H1 (cell line): ENCODE measurements at regions not wholly inside any gene's neighbourhood (a gene's known extent, or its start where the extent isn't known, plus 50 kb on each side); places are given as distances from the start of the nearest gene placed in this dataset.

Experiments used
- CTCF ChIA-PET: fragments of 300-600 bp; sonication (Branson Sonifier 250); formaldehyde crosslinking; loops from one replicate; lab custom pipeline; 2021; ENCODE audit not compliant: partially characterized antibody; lab: Charles Lee
- POLR2A ChIA-PET: fragments of 300-600 bp; sonication (Branson Sonifier 250); formaldehyde crosslinking; loops from one replicate; lab custom pipeline; 2021; ENCODE audit warnings: inconsistent platforms; ENCODE audit not compliant: partially characterized antibody; lab: Charles Lee
- DNase-seq, 2 experiments: peaks; one replicate each; pipeline versions ENCODE4 v3.0.0 to v3.0.0-alpha.2; 2010 to 2022; ENCODE audit warnings: low spot score in 2 of 2, low read depth in 1 of 2, mixed read lengths in 1 of 2
- FAIRE-seq: peaks from 2 replicates; lab custom pipeline; 2011; peaks lifted over from hg19 to GRCh38; lab: Jason Lieb, UNC
- H2AFZ ChIP-seq: 2 replicates; pipeline ENCODE4 v1.8.1; 2012; ENCODE audit warnings: low read length, inconsistent platforms
- H2AK5ac ChIP-seq: 2 replicates; pipeline ENCODE4 v1.6.1; 2013; ENCODE audit warnings: low read depth, low read length
- H2BK120ac ChIP-seq: replicated peaks from 2 replicates; pipeline ENCODE3; 2013; ENCODE audit warnings: low read depth, low read length, inconsistent platforms
- H2BK12ac ChIP-seq: 2 replicates; pipeline ENCODE4 v1.6.1; 2013; ENCODE audit warnings: low read depth, low read length
- H2BK15ac ChIP-seq: 2 replicates; pipeline ENCODE4 v1.6.1; 2013; ENCODE audit warnings: low read length
- H2BK20ac ChIP-seq: 2 replicates; pipeline ENCODE4 v1.6.1; 2013; ENCODE audit warnings: low read length
- H2BK5ac ChIP-seq: 2 replicates; pipeline ENCODE4 v1.6.1; 2013; ENCODE audit warnings: low read depth, low read length
- H3K14ac ChIP-seq: 2 replicates; pipeline ENCODE4 v1.6.1; 2013; ENCODE audit warnings: inconsistent platforms; ENCODE audit not compliant: insufficient read length
- H3K18ac ChIP-seq: 2 replicates; pipeline ENCODE4 v1.6.1; 2013; ENCODE audit warnings: low read length; ENCODE audit errors: extremely low read depth
- H3K23ac ChIP-seq: 2 replicates; pipeline ENCODE4 v1.6.1; 2013; ENCODE audit warnings: inconsistent platforms; ENCODE audit not compliant: insufficient read length
- H3K23me2 ChIP-seq: 2 replicates; pipeline ENCODE4 v1.6.1; 2013; ENCODE audit warnings: low read depth, low read length
- H3K27ac ChIP-seq: 2 replicates; pipeline ENCODE4 v1.6.1; 2011; ENCODE audit warnings: low read depth, low read length, inconsistent platforms
- H3K27me3 ChIP-seq, 4 experiments: replicated peaks in 1 of 4; 1 replicate in 1 of 4; 2 replicates in 3 of 4; pipeline versions ENCODE4 v1.6.1 to v1.8.1; 2011 to 2013; ENCODE audit warnings: low read length in 3 of 4, mild to moderate bottlenecking in 3 of 4, inconsistent platforms in 2 of 4, mixed read lengths in 2 of 4, moderate library complexity in 1 of 4; ENCODE audit not compliant: control insufficient read depth in 3 of 4, insufficient read depth in 3 of 4; ENCODE audit errors: extremely low read depth in 1 of 4
- H3K36me3 ChIP-seq, 4 experiments: 2 replicates each; pipeline versions ENCODE4 v1.6.1 to v1.8.1; 2011 to 2013; ENCODE audit warnings: mild to moderate bottlenecking in 4 of 4, low read length in 3 of 4, moderate library complexity in 2 of 4, control low read depth in 1 of 4, inconsistent platforms in 1 of 4; ENCODE audit not compliant: insufficient read depth in 4 of 4, control insufficient read depth in 2 of 4
- H3K4ac ChIP-seq: replicated peaks from 2 replicates; pipeline ENCODE3; 2013; ENCODE audit warnings: low read length, low read depth, mixed read lengths, inconsistent platforms; ENCODE audit not compliant: insufficient read length
- H3K4me1 ChIP-seq, 4 experiments: replicated peaks in 1 of 4; 1 replicate in 1 of 4; 2 replicates in 3 of 4; pipeline versions ENCODE4 v1.6.1 to v1.8.1; 2011 to 2013; ENCODE audit warnings: low read length in 3 of 4, inconsistent platforms in 2 of 4, mixed read lengths in 1 of 4; ENCODE audit not compliant: insufficient read depth in 4 of 4, control insufficient read depth in 3 of 4
- H3K4me2 ChIP-seq, 2 experiments: 2 replicates each; pipeline versions ENCODE4 v1.6.1 to v1.8.1; 2011 to 2013; ENCODE audit warnings: low read depth in 2 of 2, low read length in 2 of 2, control low read depth in 1 of 2, inconsistent platforms in 1 of 2, mild to moderate bottlenecking in 1 of 2; ENCODE audit not compliant: insufficient read depth in 1 of 2
- H3K4me3 ChIP-seq, 4 experiments: fragments of 200-600, 300-600 bp in 1 of 4; sonication (generic), shearing (Covaris generic), sonication (Bioruptor Twin) in 1 of 4; 2 replicates each; pipeline versions ENCODE4 v1.5.1 to v1.8.1; 2011 to 2016; ENCODE audit warnings: low read length in 4 of 4, low read depth in 3 of 4, control low read depth in 2 of 4, inconsistent platforms in 2 of 4, mild to moderate bottlenecking in 2 of 4, mixed read lengths in 1 of 4, moderate library complexity in 1 of 4; ENCODE audit not compliant: insufficient read depth in 2 of 4; ENCODE audit errors: extremely low read depth in 1 of 4
- H3K56ac ChIP-seq: replicated peaks from 2 replicates; pipeline ENCODE3; 2013; ENCODE audit warnings: low read depth, mild to moderate bottlenecking, mixed read lengths, low read length, inconsistent platforms; ENCODE audit not compliant: insufficient read length
- H3K79me1 ChIP-seq: 2 replicates; pipeline ENCODE4 v1.6.1; 2013; ENCODE audit warnings: low read depth, low read length, control low read depth
- H3K79me2 ChIP-seq, 2 experiments: 2 replicates each; pipeline versions ENCODE4 v1.6.1 to v1.8.1; 2012 to 2013; ENCODE audit warnings: low read length in 2 of 2, mild to moderate bottlenecking in 2 of 2, inconsistent platforms in 1 of 2; ENCODE audit not compliant: insufficient read depth in 2 of 2, control insufficient read depth in 1 of 2
- H3K9ac ChIP-seq, 4 experiments: replicated peaks in 1 of 4; 1 replicate in 1 of 4; 2 replicates in 3 of 4; pipeline versions ENCODE4 v1.6.1 to v1.8.1; 2011 to 2013; ENCODE audit warnings: low read depth in 3 of 4, low read length in 3 of 4, control low read depth in 2 of 4, mild to moderate bottlenecking in 2 of 4, moderate library complexity in 2 of 4, inconsistent platforms in 1 of 4; ENCODE audit errors: extremely low read depth in 1 of 4
- H3K9me3 ChIP-seq, 2 experiments: 2 replicates each; pipeline versions ENCODE4 v1.6.1 to v1.8.1; 2012 to 2013; ENCODE audit warnings: mild to moderate bottlenecking in 2 of 2, moderate library complexity in 2 of 2, control low read depth in 1 of 2, inconsistent platforms in 1 of 2, low read depth in 1 of 2, low read length in 1 of 2, mixed read lengths in 1 of 2; ENCODE audit not compliant: insufficient read depth in 2 of 2
- H4K20me1 ChIP-seq, 2 experiments: replicated peaks in 1 of 2; 2 replicates each; pipeline versions ENCODE3 to v1.8.1; 2011 to 2013; ENCODE audit warnings: inconsistent platforms in 2 of 2, low read length in 2 of 2, mild to moderate bottlenecking in 1 of 2; ENCODE audit not compliant: insufficient read depth in 2 of 2, control insufficient read depth in 1 of 2
- H4K5ac ChIP-seq: 2 replicates; pipeline ENCODE4 v1.6.1; 2013; ENCODE audit warnings: low read length, low read depth, mixed read lengths, inconsistent platforms; ENCODE audit not compliant: insufficient read length
- H4K8ac ChIP-seq: 2 replicates; pipeline ENCODE4 v1.8.0; 2013; ENCODE audit warnings: mild to moderate bottlenecking, moderate library complexity, low read length, inconsistent platforms; ENCODE audit not compliant: insufficient read depth; ENCODE audit errors: extremely low read depth
- H4K91ac ChIP-seq: replicated peaks from 2 replicates; pipeline ENCODE3; 2013; ENCODE audit warnings: low read length, mixed read lengths, inconsistent platforms; ENCODE audit not compliant: insufficient read length
- EZH2 ChIP-seq: fragments of 200-600 bp; sonication (generic); IDR thresholded peaks from 2 replicates; pipeline ENCODE4 v1.7.1; 2012; ENCODE audit warnings: low read depth, mild to moderate bottlenecking, moderate library complexity, low read length, inconsistent platforms; ENCODE audit not compliant: severe bottlenecking
- NANOG ChIP-seq: IDR thresholded peaks from 2 replicates; pipeline ENCODE4 v1.6.1; 2011; ENCODE audit warnings: low read length, low read depth, mild to moderate bottlenecking, inconsistent platforms; ENCODE audit not compliant: insufficient read depth, poor library complexity, severe bottlenecking
- NRF1 ChIP-seq: IDR thresholded peaks from 2 replicates; pipeline ENCODE4 v1.6.1; 2011; ENCODE audit warnings: mild to moderate bottlenecking, low read depth, low read length, improper control_type of control experiment
- ZNF274 ChIP-seq: IDR thresholded peaks from 2 replicates; pipeline ENCODE4 v1.7.0; 2012; ENCODE audit warnings: low read length, borderline replicate concordance; ENCODE audit errors: extremely low read depth
- WGBS, 2 experiments: shearing (Covaris generic) in 1 of 2; methylation state at CpG; one replicate each; pipeline versions ENCODE4 v1.1.6 to v1.1.7; 2013 to 2015; ENCODE audit warnings: low lambda C conversion rate in 2 of 2, mixed read lengths in 2 of 2, inconsistent platforms in 1 of 2, low coverage in 1 of 2, missing lambda C conversion rate in 1 of 2; ENCODE audit not compliant: insufficient replicate concordance in 2 of 2, insufficient coverage in 1 of 2, insufficient read length in 1 of 2; ENCODE audit errors: extremely low coverage in 1 of 2, missing lambda C conversion rate in 1 of 2; 5-methylcytosine and 5-hydroxymethylcytosine counted together

DNA sequence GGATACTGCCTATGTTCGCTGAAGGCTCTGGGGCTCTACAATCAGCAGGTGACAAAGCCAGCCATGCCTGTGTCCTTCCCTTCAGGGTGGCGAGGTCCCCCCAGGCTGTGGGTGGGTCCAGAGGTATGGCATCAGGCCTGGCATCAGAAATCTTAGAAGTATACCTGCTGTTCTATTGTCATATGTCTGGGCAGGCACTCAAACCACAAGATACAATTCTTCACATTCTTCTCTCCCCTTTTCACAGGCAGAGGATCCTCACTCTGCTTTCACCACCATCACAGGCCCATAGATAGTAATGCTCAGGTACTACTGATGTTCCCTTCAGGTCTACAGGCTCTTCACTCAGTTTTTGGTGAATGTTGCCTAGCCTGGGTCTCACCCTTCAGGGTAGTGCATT lies 1180.0 kb upstream of the CITED2 start:
- H3K56ac ChIP-seq: no peak overlapping the region
- no peak overlapping the region for H2BK120ac ChIP-seq
- CTCF ChIA-PET: no interaction called here
- no peak overlapping the region for H2AFZ ChIP-seq
- H3K23ac ChIP-seq: no peak overlapping the region
- no peak overlapping the region for H4K8ac ChIP-seq
- H3K14ac ChIP-seq: no peak overlapping the region
- H2BK12ac ChIP-seq: no peak overlapping the region
- H3K36me3 ChIP-seq: no peaks in the 10 kb centered on the region
- POLR2A ChIA-PET: no interaction called here
- 86% methylated on average over 2 of the region's 2 CpGs; no CpG with 5 or more reads in 1 of the 2 experiments for WGBS, 2 experiments
- no peak overlapping the region for H2BK5ac ChIP-seq
- H3K9me3 ChIP-seq: no peaks in the 10 kb centered on the region
- FAIRE-seq: no peak
- H3K27me3 ChIP-seq: no peaks in the 10 kb centered on the region
- H3K9ac ChIP-seq: no peak overlapping the region
- H2BK20ac ChIP-seq: no peak overlapping the region
- no peak overlapping the region for H2BK15ac ChIP-seq
- no peaks in the 10 kb centered on the region for H4K20me1 ChIP-seq
- no peak overlapping the region for H3K4me2 ChIP-seq
- no peaks in the 10 kb centered on the region for H3K79me1 ChIP-seq
- H2AK5ac ChIP-seq: no peak overlapping the region
- no peaks in the 10 kb centered on the region for H3K23me2 ChIP-seq
- no peak overlapping the region for H3K4me3 ChIP-seq
- no peak overlapping the region for H3K4ac ChIP-seq
- no peak overlapping the region for H4K5ac ChIP-seq
- H3K4me1 ChIP-seq: no peaks in the 10 kb centered on the region
- H3K79me2 ChIP-seq: no peaks in the 10 kb centered on the region
- DNase-seq: no peak
- H4K91ac ChIP-seq: no peak overlapping the region
- H3K18ac ChIP-seq: no peak overlapping the region
- H3K27ac ChIP-seq: no peak overlapping the region
- TF ChIP-seq NRF1: no peak
- no peak for TF ChIP-seq ZNF274
- no peak for TF ChIP-seq NANOG
- TF ChIP-seq EZH2: no peak
